ENCODE measurements at regions not wholly inside any gene's neighbourhood (a gene's known extent, or its start where the extent isn't known, plus 50 kb on each side); places are given as distances from the start of the nearest gene placed in this dataset.
A peak's percentile ranks its signal among the peaks of the same experiment; 100 is the strongest.

DNA sequence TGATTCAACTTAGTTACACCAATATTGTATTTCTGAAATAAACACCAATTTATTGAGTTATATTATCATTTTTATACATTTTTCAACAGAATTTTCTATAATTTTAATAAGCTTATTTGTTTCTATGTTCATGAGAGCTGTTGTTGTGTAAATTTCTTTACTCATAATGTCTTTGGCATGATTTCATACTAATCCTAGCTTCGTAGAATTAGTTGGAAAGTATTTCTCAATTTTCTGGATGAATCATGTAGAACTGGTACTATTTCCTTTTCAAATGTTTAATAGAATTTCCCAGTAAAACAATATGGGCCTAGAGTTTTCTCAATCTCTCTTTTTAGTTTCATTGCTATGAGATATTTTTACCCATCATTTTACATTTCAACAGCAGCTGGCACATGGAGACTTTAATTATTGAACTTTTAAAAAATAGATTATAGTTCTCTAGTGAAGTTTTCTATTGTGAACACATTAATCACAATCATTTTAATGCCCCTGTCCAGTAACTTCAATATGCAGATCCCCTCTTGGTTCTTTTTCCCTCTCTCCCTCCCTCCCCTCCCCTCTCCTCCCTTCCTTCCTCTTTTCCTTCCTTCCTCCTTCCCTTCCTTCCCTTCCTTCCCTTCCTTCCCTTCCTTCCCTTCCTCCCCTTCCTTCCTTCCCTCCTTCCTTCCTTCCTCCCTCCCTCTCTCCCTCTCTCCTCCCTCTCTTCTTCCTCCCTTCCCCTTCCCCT lies 1357.1 kb downstream of the ZPLD1 start:
- TF ChIP-seq, protein P1, sequence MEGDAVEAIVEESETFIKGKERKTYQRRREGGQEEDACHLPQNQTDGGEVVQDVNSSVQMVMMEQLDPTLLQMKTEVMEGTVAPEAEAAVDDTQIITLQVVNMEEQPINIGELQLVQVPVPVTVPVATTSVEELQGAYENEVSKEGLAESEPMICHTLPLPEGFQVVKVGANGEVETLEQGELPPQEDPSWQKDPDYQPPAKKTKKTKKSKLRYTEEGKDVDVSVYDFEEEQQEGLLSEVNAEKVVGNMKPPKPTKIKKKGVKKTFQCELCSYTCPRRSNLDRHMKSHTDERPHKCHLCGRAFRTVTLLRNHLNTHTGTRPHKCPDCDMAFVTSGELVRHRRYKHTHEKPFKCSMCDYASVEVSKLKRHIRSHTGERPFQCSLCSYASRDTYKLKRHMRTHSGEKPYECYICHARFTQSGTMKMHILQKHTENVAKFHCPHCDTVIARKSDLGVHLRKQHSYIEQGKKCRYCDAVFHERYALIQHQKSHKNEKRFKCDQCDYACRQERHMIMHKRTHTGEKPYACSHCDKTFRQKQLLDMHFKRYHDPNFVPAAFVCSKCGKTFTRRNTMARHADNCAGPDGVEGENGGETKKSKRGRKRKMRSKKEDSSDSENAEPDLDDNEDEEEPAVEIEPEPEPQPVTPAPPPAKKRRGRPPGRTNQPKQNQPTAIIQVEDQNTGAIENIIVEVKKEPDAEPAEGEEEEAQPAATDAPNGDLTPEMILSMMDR (IDR thresholded peaks at IDR 0.05; ENCODE audit: borderline replicate concordance, extremely low read depth, insufficient read depth) = no peak
- FAIRE-seq (no peak), DNase-seq (no peak)
- H3K9me3 ChIP-seq (ENCODE audit: control insufficient read depth in 2 of 3, insufficient read depth in 1 of 3, low read length in 3 of 3) = no peaks in the 10 kb centered on the region
- no peak overlapping the region for H3K9ac ChIP-seq (ENCODE audit: low read length in 3 of 3)
- intact Hi-C loops (cut with DNase I) = no loop called here
- no peaks in the 10 kb centered on the region for H3K4me1 ChIP-seq (ENCODE audit: control insufficient read depth in 2 of 3, insufficient read depth in 2 of 3, low read depth in 1 of 3, low read length in 3 of 3)
- no peaks in the 10 kb centered on the region for H3K36me3 ChIP-seq (ENCODE audit: control insufficient read depth in 2 of 3, insufficient read depth in 3 of 3, low read length in 3 of 3)
- H3K27ac ChIP-seq (ENCODE audit: low read depth in 2 of 2, low read length in 2 of 2) = no peak overlapping the region
- no peaks in the 10 kb centered on the region for H3K27me3 ChIP-seq (ENCODE audit: control insufficient read depth, insufficient read depth, low read length)
- no peak overlapping the region for H3K4me3 ChIP-seq (ENCODE audit: low read length in 3 of 3)

DNA sequence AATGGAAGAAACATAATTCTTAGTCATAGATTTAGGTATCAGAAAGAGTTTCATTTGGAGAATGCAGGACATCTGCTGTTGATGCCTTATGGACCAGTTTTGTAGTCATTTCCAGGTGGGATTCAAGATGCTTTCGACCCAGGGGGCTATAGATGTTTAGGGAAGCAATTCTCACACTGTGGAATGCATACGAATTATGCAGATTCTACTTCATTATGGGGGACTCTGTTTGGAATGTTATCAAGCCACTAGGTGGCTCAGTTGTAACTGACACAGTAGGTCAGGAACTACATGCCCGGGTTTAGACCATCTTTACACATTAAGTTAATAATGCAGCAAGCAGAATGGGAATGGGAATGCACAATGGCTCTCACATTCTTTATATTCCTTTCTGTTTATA lies 1359.8 kb downstream of the ZPLD1 start:
- Histone ChIP-seq H3K9me3 (ENCODE audit: control insufficient read depth in 2 of 3, insufficient read depth in 1 of 3, low read length in 3 of 3) (no peaks in the 10 kb centered on the region), H3K9ac (ENCODE audit: low read length in 3 of 3) (no peak overlapping the region), H3K4me1 (ENCODE audit: control insufficient read depth in 2 of 3, insufficient read depth in 2 of 3, low read depth in 1 of 3, low read length in 3 of 3) (no peaks in the 10 kb centered on the region), H3K27me3 (ENCODE audit: control insufficient read depth, insufficient read depth, low read length) (no peaks in the 10 kb centered on the region), H3K27ac (ENCODE audit: low read depth in 2 of 2, low read length in 2 of 2) (no peak overlapping the region), H3K4me3 (ENCODE audit: low read length in 3 of 3) (no peak overlapping the region), H3K36me3 (ENCODE audit: control insufficient read depth in 2 of 3, insufficient read depth in 3 of 3, low read length in 3 of 3) (no peaks in the 10 kb centered on the region)
- FAIRE-seq (no peak), DNase-seq (peak in 1 of 5 donors; percentile 11)
- TF ChIP-seq, protein P1 (IDR thresholded peaks at IDR 0.05; ENCODE audit: borderline replicate concordance, extremely low read depth, insufficient read depth) = peak; percentile 9
- intact Hi-C loops (cut with DNase I) = no loop called here

DNA sequence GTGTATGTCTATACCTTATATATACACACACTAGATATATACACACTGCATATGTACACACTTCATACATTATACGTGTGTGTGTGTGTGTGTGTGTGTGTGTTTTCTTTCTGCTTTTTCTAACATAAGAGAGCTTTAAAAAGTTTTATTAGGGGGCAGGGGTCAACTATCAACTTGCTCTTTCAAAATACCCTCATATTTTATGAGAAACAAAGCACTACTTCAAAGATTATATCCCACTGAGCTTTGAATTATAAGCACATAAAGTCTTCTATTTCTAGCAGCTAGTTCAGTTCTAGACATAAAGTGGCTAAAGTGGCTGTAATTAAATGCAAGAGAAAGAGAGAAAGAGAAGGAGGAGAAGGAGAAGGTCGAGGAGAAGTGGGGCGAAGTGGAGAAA lies 1361.3 kb downstream of the ZPLD1 start:
- H3K9me3 ChIP-seq (ENCODE audit: control insufficient read depth in 2 of 3, insufficient read depth in 1 of 3, low read length in 3 of 3) = no peaks in the 10 kb centered on the region
- TF ChIP-seq, protein P1 (IDR thresholded peaks at IDR 0.05; ENCODE audit: borderline replicate concordance, extremely low read depth, insufficient read depth) = no peak
- peak in 1 of 5 donors; percentile 18 for DNase-seq
- FAIRE-seq = no peak
- intact Hi-C loops (cut with DNase I) = no loop called here
- H3K36me3 ChIP-seq (ENCODE audit: control insufficient read depth in 2 of 3, insufficient read depth in 3 of 3, low read length in 3 of 3) = no peaks in the 10 kb centered on the region
- no peak overlapping the region for H3K4me3 ChIP-seq (ENCODE audit: low read length in 3 of 3)
- no peaks in the 10 kb centered on the region for H3K4me1 ChIP-seq (ENCODE audit: control insufficient read depth in 2 of 3, insufficient read depth in 2 of 3, low read depth in 1 of 3, low read length in 3 of 3)
- H3K9ac ChIP-seq (ENCODE audit: low read length in 3 of 3) = no peak overlapping the region
- no peaks in the 10 kb centered on the region for H3K27me3 ChIP-seq (ENCODE audit: control insufficient read depth, insufficient read depth, low read length)
- no peak overlapping the region for H3K27ac ChIP-seq (ENCODE audit: low read depth in 2 of 2, low read length in 2 of 2)

DNA sequence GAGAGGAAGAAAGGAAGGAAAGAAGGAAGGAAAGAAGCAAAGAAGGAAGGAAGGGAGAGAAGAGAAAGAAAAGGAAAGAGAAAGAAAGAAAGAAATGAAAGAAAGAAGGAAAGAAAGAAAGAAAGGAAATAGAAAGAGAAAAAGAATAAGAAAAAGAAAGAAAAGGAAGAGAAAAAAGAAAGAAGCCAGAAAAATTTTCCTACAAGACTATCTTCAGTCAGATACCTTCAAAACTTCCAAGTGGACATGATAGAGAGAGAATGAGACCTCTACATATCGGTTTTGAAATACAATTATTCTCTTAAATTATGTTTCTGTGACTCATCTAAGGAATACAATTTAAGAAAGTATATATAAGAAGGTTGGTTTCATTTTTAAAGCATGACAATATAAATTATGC lies 1369.0 kb downstream of the ZPLD1 start:
- TF ChIP-seq, protein P1 (IDR thresholded peaks at IDR 0.05; ENCODE audit: borderline replicate concordance, extremely low read depth, insufficient read depth) = no peak
- no peak for FAIRE-seq
- H3K4me1 ChIP-seq (ENCODE audit: control insufficient read depth in 2 of 3, insufficient read depth in 2 of 3, low read depth in 1 of 3, low read length in 3 of 3) = no peaks in the 10 kb centered on the region
- H3K36me3 ChIP-seq (ENCODE audit: control insufficient read depth in 2 of 3, insufficient read depth in 3 of 3, low read length in 3 of 3) = no peaks in the 10 kb centered on the region
- no peak overlapping the region for H3K4me3 ChIP-seq (ENCODE audit: low read length in 3 of 3)
- intact Hi-C loops (cut with DNase I) = no loop called here
- H3K27ac ChIP-seq (ENCODE audit: low read depth in 2 of 2, low read length in 2 of 2) = no peak overlapping the region
- no peak for DNase-seq
- no peak overlapping the region for H3K9ac ChIP-seq (ENCODE audit: low read length in 3 of 3)
- no peaks in the 10 kb centered on the region for H3K9me3 ChIP-seq (ENCODE audit: control insufficient read depth in 2 of 3, insufficient read depth in 1 of 3, low read length in 3 of 3)
- H3K27me3 ChIP-seq (ENCODE audit: control insufficient read depth, insufficient read depth, low read length) = no peaks in the 10 kb centered on the region
